Head of caudate nucleus (tissue), 42 donors: ENCODE measurements at regions not wholly inside any gene's neighbourhood (a gene's known extent, or its start where the extent isn't known, plus 50 kb on each side); places are given as distances from the start of the nearest gene placed in this dataset.

Experiments used
- DNase-seq, 42 donors: peaks; one replicate each; pipeline versions ENCODE4 v3.0.0 to v3.0.0-alpha.2; 2020 to 2021; ENCODE audit warnings: mixed read lengths in 7 of 42
- intact Hi-C: fragments of 100-400 bp; cut with DNase I; formaldehyde crosslinking; loops from one replicate; pipeline ENCODE4 v1.15.0; 2022

DNA sequence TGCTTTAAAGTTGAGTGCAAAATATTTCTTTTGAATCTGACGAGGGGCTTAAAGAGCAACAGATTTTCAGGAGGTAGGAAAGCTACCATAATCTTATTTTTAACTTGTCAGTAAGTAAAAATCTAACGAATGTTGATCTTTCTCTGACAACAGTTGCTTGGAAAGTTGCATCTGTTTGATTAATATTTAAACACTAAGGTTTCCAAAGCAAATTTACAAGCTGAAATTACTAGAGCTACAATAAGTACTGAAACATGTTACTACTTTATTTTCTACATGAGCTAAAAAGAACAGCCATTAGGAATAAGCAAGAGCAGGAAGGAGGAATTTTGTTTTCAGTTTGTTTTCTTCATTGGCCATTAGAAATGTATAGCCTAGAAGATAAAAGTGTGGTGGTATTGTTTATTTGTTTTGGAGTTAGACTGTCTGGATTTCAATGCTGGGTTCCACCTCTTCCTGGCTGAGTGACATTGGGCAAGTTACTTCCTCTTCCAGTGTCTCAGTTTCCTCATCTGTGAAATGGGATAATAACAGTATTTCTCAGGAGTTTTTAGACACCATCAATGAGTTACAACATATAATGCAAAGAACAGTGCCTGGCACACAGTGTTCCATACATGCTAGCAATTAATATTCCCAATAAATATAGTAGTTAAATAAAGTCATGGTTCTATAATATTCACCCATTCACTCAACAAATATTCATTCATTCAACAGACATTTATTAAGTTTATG lies 87.9 kb upstream of the FLRT2 start:
- DNase-seq = no peak
- intact Hi-C loops = no loop called here

DNA sequence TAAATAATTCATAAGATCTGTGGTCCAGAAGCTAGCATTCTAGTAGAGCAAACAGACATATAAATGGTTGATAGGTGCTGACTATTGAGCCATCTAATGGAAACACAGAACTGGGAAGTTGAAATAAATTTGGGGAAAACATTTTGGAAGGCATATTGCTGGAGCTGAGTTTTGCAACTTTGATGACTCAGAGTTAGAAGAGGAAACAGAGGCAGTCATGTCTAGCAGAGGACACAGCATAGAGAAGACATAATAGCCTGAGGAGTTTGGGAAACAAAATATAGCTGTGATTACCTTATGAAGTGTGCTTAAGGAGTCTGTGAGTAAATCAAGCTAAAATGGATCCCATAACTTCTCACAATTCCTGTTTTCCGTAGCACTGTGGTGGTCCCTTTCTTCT lies 86.9 kb upstream of the FLRT2 start:
- no peak for DNase-seq
- intact Hi-C loops = no loop called here

DNA sequence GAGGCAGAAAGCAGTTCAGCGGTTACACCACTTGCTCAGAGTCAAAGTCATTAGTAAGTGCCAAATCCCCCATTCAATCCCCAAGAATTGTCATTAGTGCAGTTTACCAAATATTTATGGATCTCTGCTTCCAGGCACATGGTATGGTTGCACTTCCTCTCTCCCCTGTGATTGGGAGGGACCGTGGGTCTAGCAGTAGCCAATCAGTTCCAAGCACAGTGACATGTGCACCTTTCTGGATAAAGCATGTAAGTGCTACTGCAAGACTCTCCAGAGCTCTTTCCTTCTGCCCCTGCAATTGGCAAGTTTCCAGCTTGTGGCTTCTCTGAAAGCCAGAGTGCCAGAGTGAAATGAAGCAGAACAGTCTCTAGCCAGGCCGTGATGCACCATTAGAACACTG lies 85.3 kb upstream of the FLRT2 start:
- DNase-seq = peak in 1 of 42 donors; percentile 6
- intact Hi-C loops = no loop called here

DNA sequence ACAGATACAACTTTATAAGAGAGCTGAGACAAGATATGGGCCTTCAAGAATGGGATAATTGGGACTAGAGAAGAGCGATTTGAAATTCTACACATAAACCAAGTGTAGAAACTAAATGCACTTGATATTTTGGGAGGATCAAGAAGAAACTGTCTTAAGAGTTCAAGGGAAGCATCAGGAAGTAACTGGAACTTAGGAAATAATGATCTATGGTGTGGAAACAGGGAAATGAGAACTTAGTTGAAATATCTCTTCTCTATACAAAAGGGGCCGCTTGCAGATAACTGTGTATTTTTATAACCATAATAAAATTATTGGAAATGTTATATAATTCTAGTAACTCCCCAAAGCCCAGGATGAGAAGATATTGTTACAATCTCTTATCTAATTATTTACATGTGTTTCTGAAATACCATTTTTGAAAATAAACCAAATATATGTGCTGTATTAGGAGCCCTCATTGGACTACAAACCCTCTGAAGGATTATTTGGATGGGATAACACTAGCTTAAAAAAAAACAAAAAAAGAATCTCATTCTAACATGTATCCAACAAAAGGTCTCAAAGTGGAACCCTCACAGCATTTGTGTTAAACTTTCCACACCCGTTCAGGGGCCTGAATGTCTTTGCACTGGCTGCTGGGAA lies 84.7 kb upstream of the FLRT2 start:
- no peak for DNase-seq

DNA sequence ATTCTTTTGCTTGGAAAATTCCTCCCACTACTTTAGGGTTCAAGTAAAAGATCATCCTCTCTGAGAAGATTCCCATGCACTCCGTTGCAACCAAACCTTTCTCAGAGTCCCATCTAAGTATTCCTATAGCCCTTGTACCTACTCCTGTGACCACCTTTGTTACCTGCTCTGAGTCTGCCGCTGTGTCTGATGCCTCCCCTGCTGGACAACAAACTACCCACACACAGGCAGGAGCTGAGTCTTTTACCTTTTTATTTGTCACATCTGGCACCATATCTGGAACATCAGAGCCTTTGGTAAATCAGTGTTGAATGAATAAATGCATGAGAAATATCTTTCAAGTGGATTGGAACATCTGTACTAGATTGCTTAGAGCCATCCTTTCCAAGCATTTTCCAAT lies 82.1 kb upstream of the FLRT2 start:
- intact Hi-C loops = no loop called here
- DNase-seq = no peak

More for the DNA sequence above, 84.7 kb upstream of the FLRT2 start:
- intact Hi-C loops = no loop called here

DNA sequence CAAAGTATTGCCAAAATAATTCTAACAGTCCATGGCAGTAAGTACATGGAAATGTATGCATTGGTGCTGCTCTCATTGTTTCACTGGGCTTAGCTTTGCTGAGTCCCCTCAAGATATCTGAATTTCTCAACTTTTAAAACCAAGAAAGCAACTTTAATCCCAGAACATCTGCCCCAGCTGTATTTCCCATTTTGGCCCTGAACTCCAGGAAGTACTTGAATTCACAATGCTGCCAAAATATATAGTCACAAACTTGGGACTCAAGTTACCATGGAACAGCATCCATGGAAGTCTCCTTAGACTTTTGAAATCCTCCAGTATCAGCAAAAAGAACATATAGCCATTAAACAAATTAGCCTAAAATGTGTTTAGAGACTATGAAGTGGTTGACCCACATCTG lies 78.5 kb upstream of the FLRT2 start:
- intact Hi-C loops = no loop called here

DNA sequence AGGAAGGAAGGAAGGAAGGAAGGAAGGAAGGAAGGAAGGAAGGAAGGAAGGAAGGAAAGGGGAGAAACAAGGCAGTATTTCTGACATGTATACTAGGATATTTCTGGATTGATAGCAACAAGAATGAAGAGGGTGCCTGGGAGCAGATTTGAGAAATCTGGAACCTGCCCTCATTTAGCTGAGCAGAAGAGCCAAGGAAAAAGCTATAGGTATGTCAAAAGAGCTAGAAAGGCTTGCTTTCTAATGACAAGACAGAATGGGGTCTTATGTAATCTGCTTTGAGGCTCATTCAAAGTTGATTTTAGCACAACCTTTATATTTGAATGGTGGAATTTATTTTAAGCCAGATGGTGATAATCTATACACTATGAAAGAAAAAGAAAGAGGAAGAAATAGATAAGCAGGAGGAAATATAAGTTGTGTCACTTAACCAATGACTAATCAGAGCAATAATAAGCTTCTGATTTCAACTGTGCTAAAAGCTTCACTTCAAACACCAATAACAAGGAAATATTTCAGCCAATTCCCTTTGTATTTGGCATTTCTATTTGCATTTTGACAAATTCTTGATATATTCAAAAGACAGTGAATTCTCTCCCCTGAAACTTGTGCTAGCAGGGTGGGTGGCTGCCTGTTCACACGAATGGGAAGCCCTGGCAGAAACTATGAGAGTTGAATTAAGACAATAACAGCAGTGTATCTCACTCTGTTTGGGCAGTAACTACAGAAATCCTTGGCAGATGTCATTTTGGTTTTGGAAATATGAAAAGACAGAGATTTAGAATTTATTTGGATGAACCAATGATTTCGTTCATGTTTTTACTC lies 76.3 kb upstream of the FLRT2 start:
- DNase-seq = peak in 5 of 42 donors; percentile 7 to 27 (median 12)
- intact Hi-C loops = no loop called here

More for the DNA sequence above, 78.5 kb upstream of the FLRT2 start:
- no peak for DNase-seq

DNA sequence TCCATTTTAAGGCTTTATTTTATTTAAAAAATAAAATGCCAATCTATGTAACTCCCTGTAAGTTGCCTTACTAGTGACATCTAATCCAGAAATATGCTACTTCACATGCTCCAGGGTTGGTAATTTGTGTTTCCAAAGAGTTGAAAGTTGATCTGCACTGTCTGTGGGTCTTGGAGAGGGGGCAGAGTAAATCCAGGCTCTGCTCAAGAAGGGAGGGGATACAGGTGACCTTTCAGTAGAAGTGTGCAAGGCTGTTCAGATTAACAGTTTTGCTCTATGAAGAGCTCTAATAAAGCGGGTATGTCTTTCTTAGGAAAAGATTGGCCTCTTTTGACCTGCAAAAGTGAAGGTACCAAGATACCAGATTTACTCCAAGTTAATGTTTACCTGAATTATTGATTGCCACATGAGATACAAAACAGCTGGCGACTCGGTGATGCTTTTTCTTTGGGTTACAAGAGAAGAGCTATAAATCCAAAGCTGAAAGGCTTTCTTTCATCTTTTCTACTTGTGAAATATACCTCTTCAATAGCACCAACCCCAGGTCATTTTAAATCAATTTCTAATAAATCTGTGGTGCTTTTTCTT lies 75.6 kb upstream of the FLRT2 start:
- intact Hi-C loops = no loop called here
- DNase-seq = no peak

DNA sequence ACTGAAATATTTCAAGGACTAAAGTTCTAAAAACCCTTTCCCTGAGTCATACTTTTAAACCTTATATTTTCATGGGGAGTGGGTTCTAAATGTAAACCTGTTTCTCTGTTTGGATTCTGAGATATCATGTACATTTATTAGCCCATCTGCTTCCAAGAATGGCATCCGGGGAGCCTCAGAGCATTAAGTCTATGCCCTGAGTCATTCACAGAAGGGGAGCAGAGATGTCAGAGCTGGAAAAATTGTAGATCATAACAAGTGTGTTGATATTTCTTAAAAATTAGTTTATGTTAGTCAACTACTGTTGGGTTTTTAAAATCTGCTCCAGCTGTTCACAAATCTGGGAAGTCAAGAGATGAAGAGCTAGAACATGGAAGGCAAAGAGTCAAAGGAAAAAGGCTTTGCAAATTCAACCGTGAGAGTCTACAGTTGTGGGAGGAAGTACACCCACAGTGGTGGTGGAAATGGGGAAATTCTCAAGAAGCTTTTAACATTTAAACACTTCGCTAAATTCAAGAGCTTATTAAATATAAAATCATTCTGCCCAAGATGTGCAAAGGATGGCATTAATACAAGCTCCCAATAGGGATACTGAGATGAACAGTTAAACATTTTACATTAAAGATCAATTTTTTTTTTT lies 70.5 kb upstream of the FLRT2 start:
- intact Hi-C loops = no loop called here
- peak in 1 of 42 donors; percentile 9 for DNase-seq

DNA sequence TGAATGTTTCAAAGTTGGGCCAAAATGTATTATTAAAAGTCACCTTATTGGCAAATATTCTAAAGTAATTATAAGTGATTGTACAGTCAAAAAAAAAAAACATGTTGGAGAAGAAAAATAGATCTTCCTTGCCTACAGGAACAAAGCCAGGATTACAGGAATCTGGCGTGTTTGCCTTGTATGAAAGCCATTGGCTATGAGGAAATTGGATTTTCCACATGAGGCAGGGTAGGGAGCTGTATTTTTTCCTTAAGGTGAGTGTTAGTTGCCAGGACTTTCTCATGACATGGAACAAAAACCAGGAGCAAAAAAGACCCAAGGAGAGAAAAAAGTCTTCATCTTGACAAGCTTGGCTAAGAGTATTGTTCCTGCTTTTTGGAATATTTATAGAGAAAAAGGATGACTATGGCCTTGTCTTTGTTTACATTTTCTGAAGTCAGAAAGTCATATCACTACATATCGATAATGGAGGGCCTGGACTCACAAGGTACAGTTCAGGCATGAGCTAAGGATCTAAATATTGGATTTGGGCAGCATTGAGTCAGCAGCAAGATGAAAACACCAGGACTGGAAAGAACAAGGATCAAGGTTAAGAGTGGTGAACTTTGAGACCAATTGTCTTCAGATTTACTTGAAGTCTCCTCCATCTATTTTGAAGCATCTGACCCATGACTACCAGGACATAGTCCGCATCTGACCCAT lies 68.4 kb upstream of the FLRT2 start:
- intact Hi-C loops = no loop called here
- DNase-seq = no peak

DNA sequence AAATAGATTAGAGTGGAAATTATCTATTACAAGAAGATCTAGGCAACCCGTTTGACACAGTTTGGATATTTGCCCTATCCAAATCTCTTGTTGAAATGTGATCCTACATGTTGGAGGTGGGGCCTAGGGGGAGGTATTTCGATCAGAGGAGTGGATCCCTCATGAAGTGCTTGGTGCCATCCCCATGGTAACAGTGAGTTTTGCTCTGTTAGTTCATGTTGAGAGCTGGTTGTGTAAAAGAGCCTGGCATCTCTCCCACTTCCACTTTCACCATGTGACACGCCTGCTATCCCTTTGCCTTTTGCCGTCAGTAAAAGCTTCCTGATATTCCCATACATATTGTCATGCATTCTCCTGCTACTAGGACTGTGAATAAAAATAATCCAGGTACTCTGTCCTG lies 66.4 kb upstream of the FLRT2 start:
- intact Hi-C loops = no loop called here
- no peak for DNase-seq

DNA sequence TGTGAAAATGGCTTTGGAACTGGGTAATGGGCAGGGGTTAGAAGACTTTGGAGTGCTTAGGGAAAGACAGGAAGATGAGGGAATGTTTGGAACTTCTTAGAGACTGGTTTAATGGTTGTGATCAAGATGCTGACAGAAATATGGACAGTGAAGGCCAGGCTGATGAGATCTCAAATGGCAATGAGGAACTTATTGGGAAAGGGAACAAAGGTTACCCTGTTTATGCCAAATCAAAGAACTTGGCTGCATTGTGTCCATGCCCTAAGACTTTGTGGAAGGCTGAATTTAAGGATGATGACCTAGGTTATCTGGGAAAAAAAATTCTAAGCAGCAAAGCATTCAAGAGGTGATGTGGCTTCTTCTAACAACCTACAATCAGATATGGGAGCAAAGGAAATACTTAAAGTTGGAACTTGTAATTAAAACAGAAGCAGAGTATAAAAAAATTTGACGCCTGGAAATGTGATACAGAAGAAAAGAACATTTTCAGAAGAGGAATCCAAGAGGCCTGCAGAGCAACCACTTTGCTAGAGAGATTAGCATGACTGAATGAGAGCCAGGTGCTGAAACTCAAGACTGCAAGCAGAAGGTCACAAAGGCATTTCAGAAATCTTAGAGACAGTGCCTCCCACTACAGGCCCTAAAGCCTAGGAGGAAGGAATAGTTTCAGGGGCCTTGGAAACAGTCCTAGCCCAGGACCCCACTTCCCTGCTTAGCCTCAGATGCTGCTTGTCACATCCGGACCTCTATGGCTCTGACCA lies 65.6 kb upstream of the FLRT2 start:
- no peak for DNase-seq
- intact Hi-C loops = no loop called here

DNA sequence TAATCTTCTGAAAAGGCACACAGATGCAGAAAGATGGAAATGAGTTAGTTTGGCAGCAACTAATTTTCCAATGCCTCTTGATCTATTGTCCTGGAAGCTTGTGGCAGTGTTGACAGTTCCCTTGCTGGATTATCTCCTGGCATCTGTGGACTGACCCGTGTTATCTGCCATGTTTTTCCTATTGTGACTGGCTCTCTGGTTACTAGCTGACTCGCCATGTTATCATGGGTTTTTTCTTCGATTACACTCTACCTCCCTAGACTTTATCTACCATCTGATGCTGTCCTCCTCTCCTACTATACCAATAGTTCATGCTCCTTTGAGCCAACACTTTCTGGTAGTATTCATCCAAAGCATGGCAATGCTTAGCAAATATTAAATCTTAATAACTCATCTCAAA lies 63.3 kb upstream of the FLRT2 start:
- DNase-seq = no peak
- intact Hi-C loops = no loop called here

DNA sequence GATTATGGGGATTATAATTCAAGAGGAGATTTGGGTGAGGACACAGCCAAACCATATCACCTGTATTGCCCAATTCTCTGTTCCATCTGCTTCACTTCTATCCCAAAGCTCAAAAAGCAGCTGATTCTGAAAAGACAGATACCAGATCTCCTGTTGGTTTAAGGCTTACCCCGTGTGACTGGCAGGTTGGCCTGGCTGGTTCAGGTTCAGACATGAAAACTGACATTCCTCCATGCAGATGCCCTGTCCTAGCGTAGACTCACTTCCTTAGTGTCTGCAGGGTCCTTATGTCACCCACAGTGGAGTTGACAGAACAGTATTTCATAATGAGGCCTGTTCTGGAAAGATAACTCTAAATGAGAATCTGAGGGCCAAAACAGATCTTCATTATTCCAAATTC lies 61.1 kb upstream of the FLRT2 start:
- DNase-seq = no peak
- intact Hi-C loops = no loop called here

DNA sequence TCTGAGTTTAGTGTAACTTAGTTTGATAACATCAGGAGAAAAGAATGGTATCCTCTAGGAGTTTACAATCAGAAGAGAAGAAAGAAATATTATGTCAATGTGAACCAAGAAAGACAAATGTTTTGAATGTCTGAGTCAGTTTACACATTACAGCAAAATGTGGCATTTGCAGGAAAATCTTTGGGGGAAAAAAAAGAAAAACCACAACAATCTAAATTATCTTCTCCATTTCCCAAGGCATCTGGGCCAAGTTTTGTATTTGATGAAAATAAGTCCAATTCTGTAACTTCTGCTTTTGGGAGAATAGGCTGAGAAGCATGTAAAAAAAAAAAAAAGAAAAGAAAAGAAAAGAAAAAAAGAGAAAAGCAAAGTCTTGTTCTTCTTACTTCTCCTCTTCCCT lies 58.8 kb upstream of the FLRT2 start:
- no peak for DNase-seq
- intact Hi-C loops = no loop called here

DNA sequence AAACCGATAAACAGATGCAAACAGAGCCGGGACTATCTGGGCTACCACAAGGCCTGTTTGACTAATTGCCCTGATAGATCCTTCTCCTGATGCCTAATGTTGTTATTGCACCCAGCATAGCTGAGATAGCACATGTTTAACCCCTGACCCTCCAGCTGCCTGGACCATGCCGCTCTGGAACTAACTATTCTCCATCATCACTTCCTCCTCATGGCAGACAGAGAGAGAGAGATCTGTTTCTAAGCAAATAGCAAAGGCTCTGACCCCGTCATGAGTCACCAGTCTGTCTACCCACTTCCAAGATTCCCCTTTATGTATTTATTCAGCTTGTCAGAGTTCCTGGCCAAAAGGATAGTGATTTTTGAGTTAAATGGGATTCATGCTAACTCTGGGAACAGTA lies 58.2 kb upstream of the FLRT2 start:
- no peak for DNase-seq
- intact Hi-C loops = no loop called here

DNA sequence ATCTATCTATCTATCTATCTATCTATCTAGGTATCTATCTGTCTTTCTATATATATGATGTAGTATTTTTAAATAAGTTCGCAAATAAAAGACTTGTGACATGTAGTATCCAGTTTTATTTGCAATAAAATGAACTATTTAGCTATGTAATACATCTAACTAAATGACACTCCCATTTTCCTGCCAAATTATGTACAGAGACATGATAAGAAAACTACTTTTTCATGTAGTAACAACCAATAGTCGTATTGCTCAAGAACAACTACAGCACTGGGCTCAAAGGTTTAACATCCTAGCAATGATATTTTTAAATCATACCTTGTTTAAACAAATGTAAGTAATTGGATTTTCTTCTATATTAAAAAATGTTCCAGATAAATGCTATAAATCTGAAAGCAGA lies 55.5 kb upstream of the FLRT2 start:
- DNase-seq = no peak
- intact Hi-C loops = no loop called here

DNA sequence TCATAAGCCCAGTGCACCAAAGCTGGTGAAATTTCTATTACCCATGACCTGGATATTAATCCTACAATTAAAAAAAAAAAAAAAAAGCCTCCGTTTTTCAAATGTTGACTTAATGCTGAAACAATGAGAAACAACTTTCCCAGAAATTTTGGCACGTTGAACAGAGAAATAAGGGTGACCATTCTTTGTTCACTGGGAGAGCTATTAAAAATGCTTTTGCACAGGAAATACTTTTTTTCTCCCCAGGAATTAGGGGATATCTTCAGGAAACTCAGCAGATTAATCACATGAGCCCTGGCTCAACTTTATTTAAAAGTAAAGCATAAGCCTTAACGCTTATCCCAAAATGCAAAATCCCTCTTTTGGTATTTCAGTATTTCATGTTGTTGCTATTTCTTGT lies 54.8 kb upstream of the FLRT2 start:
- no peak for DNase-seq
- intact Hi-C loops = no loop called here
